GM19438 (cell line): ENCODE measurements at regions not wholly inside any gene's neighbourhood (a gene's known extent, or its start where the extent isn't known, plus 50 kb on each side); places are given as distances from the start of the nearest gene placed in this dataset.

Experiments used
- ATAC-seq: cut with Tn5 transposase; IDR thresholded peaks from one replicate; pipeline ENCODE4 v1.9.1; 2021; ENCODE audit warnings: low read depth; ENCODE audit not compliant: unreplicated experiment

DNA sequence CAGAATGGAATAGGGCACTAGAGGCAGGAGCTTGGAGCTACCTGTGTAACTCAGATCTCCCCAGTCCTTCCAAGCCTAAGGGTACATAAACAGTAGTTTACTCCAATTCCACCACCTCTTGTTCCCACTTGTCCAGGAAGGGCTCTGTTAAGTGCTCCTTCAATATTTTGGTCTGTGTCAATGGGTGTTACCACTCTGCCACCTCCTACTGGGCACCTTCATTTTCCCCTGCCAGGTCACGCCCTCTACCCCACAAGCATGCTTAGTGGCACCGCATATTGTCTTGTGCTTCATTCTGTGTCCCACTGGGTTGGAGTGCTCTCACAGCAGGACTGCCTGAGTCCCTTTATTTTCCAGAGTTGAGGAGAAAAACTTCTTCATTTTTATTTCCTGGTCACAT is 459.8 kb downstream of the ARHGEF28 start:
- no peak for ATAC-seq

DNA sequence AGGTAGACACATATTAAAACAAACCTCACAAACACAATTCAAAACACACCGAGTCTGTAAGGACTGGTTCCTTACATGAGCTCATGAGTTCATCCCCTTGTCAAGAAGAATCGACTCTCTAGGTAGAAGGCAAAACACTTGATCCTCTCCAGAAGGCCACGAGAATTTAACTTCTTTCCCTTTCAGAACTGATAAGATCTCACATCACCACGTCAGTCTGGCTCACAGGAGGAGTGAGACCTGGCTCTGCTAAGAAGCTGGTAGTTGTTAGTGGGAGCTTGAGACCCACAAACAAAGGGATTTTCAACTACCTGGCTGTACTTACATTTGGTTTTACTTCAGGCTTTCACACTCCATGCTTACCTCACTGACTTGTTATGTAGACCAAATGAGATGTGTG is 459.2 kb downstream of the ARHGEF28 start:
- no peak for ATAC-seq

DNA sequence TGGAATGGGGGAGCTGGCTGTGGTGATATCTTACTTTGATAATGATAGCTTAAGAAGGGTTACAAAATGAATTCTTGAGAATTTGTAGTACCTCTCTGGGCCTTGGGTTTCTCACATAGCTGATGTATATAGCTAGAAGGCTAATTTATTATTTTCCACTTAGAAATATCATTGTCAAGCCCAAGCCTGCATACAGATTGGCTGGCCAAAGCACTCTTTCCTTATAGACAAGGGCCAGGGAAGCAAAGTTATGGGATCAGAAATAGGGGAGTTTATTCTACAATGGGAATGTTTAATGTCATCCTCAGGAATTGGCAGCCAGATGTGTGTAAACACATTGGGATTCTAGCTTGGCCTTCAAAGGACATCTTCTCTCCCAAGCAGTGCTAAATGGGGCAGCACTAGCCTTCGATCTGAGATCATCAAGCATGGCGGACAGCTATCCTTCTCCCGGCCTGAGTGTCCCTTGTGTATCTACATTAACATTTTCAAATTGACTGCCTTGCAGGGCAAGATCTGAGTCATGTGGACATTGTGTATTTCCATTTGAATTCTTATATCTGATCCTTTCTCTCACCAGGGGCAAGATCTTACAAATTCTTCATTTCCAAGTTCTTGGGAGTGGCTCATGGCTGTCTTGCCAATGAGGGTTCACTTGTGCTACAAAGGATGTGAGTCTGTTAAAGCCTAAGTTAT is 457.2 kb downstream of the ARHGEF28 start:
- ATAC-seq, result no peak

- ATAC-seq, result no peak
These were observed 456.6 kb downstream of the ARHGEF28 start for GRCh38 chr5:74082512-74083055.

- no peak for ATAC-seq
These were observed 455.1 kb downstream of the ARHGEF28 start for GRCh38 chr5:74081126-74081525.

- ATAC-seq, result no peak
These were observed 454.1 kb downstream of the ARHGEF28 start for GRCh38 chr5:74079971-74080556.

DNA sequence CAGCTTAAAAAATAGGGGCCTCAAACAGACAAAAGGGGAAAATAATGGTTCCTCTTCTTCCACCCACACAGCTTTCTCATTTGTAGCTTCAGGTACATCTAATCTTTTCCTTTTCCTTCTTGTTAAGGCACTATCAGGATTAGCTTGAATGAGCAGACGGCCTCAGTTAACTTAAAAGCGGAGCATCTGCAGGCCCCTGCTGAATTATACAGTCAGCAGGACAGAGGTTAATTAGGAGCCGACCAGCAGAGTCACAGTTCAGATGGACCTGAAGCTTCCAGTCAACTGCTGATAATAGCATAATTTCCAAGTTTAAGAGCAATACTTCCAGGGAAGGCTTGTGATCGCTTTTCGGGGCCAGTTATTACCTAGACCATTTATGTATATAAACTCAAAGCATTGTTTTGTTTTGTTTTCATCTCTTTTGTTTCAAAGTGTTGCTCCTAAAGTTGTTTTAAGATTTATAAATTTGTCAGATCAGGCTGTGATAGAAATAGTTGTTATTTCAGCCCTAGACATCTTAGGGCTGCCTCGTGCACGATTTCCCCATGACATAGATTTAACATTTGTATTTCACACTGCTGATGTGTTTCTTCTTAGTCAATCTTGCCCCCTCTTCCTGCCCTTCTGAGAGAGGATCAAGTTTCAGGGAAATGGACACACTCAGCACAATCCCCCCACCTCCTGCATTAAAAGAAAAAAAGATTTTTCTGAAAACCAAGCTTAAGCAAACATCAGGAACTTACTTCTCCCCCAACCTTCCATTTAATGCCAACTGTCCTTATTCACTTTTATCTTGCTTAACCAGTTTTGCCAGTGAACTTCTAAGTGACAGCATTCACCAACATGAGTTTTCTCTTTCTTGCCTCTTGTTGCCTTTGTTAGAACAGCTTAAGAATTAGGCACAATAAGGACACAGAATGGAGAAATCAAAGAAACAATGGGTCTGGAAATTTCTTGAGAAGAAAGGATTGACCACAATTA is 449.8 kb downstream of the ARHGEF28 start:
- ATAC-seq, result no peak

DNA sequence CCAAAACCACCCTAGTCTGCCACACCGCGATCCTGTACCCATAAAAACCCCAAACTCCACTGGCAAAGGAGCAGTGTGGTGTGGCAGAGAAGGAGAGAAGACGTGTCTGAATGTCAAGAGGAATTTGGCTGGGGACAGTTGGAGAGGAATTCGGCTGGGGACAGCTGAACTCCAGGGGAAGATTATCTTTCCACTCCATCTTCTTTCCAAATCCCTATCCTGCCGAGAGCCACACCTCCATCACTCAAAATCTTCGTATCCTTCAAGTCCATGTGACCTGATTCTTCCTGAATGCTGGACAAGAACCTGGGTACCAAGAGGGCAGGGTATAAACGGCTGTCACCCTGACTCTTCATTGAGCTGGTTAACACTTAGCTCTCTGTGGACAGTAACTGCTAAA is 448.1 kb downstream of the ARHGEF28 start:
- no peak for ATAC-seq

DNA sequence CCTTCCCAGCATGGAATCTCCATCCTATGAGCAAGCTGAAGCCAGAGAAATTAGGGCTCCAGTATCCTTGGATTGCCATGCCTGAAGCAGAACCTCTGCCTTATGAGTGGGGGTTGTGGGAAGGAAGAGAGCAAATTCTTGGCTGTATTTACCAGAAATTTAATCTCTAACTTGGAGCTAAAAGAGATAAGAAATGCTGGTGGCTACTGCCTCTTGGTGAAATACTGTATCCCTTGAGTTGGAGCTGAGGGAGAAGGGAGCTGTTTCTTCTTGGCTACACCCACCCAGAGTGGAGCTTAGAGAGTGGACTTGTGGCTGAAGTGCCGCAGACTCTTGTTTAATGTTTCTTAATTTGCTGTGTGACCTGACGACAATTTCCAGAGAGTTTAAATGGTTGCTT is 447.3 kb downstream of the ARHGEF28 start:
- no peak for ATAC-seq

GRCh38 chr5:74072646-74073045 is 446.6 kb downstream of the ARHGEF28 start:
- no peak for ATAC-seq

GRCh38 chr5:74070766-74071165 is 444.8 kb downstream of the ARHGEF28 start:
- no peak for ATAC-seq

DNA sequence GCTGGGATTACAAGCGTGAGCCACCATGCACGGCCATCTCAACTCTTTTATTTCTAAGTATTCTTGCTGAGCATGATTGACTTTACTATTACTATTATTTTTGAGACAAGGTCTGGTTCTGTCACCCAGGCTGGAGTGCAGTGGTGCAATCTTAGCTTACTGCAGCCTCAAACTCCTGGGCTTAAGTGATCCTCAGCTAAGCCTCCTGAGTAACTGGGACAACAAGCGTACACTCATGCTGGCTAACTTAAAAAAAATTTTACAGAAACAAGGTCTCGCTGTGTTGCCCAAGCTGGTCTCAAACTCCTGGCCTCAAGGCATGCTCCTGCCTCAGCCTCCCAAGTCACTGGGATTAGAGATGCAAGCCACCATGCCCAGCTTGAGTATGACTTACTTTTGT is 443.7 kb downstream of the ARHGEF28 start:
- ATAC-seq, result no peak

- ATAC-seq, result no peak
These were observed 441.9 kb downstream of the ARHGEF28 start for GRCh38 chr5:74067748-74068541.

- no peak for ATAC-seq
These were observed 438.9 kb downstream of the ARHGEF28 start for GRCh38 chr5:74064911-74065310.

- ATAC-seq, result no peak
These were observed 438.2 kb downstream of the ARHGEF28 start for GRCh38 chr5:74064225-74064624.

DNA sequence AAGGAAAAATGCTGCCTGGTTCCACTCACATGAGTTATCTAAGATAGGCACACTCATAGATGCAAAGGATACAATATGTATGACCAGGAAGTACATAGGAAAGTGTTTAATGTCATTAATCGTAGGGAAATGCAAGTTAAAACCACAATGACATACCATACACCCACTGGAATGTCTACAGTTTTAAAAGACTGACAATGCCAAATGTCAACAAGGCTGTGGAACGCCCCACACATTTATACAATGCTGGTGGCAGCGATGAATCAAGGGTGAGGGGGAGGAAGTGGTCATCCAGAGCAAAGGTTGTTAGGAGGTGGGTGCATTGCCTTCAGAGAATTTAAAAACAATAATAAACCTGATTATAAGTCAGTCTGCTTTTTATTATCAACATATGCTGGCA is 437.8 kb downstream of the ARHGEF28 start:
- ATAC-seq, result no peak

GRCh38 chr5:74063346-74063745 is 437.4 kb downstream of the ARHGEF28 start:
- ATAC-seq, result no peak

DNA sequence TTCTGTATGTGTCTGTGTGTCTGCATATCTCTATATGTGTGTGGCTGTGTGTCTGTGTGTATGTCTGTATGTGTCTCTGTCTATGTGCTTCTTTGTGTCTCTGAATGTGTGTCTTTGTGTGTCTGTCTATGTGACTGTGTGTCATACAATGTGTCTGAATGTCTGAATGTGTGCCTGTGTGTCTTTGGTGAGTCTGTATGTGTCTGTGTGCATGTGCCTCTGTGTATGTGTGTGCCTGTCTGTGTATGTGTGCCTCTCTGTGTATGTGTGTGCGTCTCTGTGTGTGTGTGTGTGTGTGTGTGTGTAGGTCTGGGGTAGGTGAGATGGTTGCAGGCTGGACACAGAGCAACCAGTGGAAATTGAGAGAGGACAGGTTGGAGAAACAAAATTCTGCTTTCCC is 435.3 kb downstream of the ARHGEF28 start:
- ATAC-seq, result no peak

DNA sequence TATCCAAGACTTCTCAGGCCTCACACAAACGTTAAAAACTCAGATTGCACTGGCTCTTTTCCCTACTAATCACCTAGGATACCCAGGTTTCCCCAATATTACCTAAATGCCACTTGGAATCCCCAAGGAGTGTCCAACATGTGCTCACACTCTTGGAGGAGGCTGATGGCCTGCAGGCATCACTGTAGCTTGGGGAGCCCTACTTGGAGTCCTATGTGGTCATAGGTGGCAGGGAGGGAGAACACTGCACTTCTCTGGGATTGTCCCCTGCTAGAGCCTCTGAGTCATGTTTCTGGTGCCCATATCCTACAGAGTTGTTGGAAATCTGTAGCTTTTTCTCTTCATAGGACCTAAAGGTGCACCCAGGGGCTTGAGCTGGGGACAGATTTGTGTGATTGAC is 433.7 kb downstream of the ARHGEF28 start:
- ATAC-seq, result no peak

- ATAC-seq, result no peak
These were observed 430.8 kb downstream of the ARHGEF28 start for GRCh38 chr5:74056789-74057164.
